H1 (cell line): ENCODE measurements at regions not wholly inside any gene's neighbourhood (a gene's known extent, or its start where the extent isn't known, plus 50 kb on each side); places are given as distances from the start of the nearest gene placed in this dataset.

Source experiments
- BCL11A ChIP-seq, 2 experiments: IDR thresholded peaks; one replicate each; pipeline ENCODE4 v1.6.1; 2011; ENCODE audit warnings: low read depth in 2 of 2, low read length in 2 of 2, mild to moderate bottlenecking in 2 of 2
- CREB1 ChIP-seq: IDR thresholded peaks from 2 replicates; pipeline ENCODE4 v1.6.1; 2012; ENCODE audit warnings: inconsistent platforms
- KDM1A ChIP-seq: fragments of 200-600, 300-600 bp; sonication (generic); IDR thresholded peaks from 2 replicates; pipeline ENCODE4 v1.7.1; 2016; ENCODE audit warnings: mild to moderate bottlenecking, low read length, borderline replicate concordance
- SIN3A ChIP-seq, 2 experiments: IDR thresholded peaks in 1 of 2; conservative IDR thresholded peaks in 1 of 2; 2 replicates each; pipeline ENCODE4 v1.6.1; 2011 to 2012; ENCODE audit warnings: low read length in 2 of 2, improper control_type of control experiment in 1 of 2, low read depth in 1 of 2, mild to moderate bottlenecking in 1 of 2
- TBP ChIP-seq: IDR thresholded peaks from 2 replicates; pipeline ENCODE4 v1.6.1; 2011; ENCODE audit warnings: low read depth, low read length, improper control_type of control experiment
- TEAD4 ChIP-seq: IDR thresholded peaks from 2 replicates; pipeline ENCODE4 v1.6.1; 2012; ENCODE audit warnings: low read depth, low read length, inconsistent platforms, mixed read lengths
- TF ChIP-seq, protein P1 (sequence below), 3 experiments: IDR thresholded peaks; 1 replicate in 2 of 3; 2 replicates in 1 of 3; pipeline versions ENCODE4 v1.5.1 to v1.6.1; 2011; ENCODE audit warnings: low read length in 3 of 3, mild to moderate bottlenecking in 3 of 3, inconsistent platforms in 2 of 3, low read depth in 1 of 3, moderate library complexity in 1 of 3; ENCODE audit not compliant: insufficient read depth in 1 of 3; ENCODE audit errors: control extremely low read depth in 1 of 3
- TF ChIP-seq, protein P2 (sequence below): IDR thresholded peaks from 2 replicates; pipeline ENCODE4 v1.6.1; 2011; ENCODE audit warnings: low read depth, mild to moderate bottlenecking, low read length; ENCODE audit not compliant: insufficient read depth

DNA sequence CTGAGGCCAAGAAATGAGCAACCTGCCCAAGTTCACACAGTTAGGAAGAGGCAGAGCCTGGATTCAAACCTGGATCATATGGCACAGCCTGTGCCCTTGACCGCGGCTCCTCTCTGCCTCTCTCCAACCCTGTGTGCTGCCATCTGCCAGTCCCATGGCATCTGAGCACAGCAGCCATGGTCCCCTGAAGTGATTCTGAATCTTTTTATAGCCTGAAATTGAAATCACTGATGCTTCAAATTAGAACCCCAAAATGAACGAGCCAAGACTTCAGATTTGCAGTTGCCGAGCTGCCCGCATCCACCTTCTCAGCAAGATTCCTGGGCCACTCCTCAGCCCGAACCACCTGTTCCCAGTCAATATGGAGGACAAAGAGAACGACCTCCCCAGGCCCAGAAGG is 252.7 kb downstream of the CTTN start (continued):
- TF ChIP-seq, protein P1, sequence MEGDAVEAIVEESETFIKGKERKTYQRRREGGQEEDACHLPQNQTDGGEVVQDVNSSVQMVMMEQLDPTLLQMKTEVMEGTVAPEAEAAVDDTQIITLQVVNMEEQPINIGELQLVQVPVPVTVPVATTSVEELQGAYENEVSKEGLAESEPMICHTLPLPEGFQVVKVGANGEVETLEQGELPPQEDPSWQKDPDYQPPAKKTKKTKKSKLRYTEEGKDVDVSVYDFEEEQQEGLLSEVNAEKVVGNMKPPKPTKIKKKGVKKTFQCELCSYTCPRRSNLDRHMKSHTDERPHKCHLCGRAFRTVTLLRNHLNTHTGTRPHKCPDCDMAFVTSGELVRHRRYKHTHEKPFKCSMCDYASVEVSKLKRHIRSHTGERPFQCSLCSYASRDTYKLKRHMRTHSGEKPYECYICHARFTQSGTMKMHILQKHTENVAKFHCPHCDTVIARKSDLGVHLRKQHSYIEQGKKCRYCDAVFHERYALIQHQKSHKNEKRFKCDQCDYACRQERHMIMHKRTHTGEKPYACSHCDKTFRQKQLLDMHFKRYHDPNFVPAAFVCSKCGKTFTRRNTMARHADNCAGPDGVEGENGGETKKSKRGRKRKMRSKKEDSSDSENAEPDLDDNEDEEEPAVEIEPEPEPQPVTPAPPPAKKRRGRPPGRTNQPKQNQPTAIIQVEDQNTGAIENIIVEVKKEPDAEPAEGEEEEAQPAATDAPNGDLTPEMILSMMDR (IDR thresholded peaks at IDR 0.05; ENCODE audit: control extremely low read depth in 1 of 3, insufficient read depth in 1 of 3, low read depth in 1 of 3, low read length in 3 of 3) = no peak
- TF ChIP-seq, protein P2, sequence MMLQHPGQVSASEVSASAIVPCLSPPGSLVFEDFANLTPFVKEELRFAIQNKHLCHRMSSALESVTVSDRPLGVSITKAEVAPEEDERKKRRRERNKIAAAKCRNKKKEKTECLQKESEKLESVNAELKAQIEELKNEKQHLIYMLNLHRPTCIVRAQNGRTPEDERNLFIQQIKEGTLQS = no peak
- TF ChIP-seq TEAD4 = no peak
- TF ChIP-seq TBP = no peak
- TF ChIP-seq BCL11A (IDR thresholded peaks at IDR 0.05; ENCODE audit: low read depth in 2 of 2, low read length in 2 of 2) = no peak
- no peak for TF ChIP-seq CREB1
- no peak for TF ChIP-seq KDM1A
- TF ChIP-seq SIN3A (conservative IDR thresholded peaks at IDR 0.05 in 1 of 2, IDR thresholded peaks at IDR 0.05 in 1 of 2; ENCODE audit: low read depth in 1 of 2, low read length in 2 of 2) = no peak
